ENCODE measurements at regions not wholly inside any gene's neighbourhood (a gene's known extent, or its start where the extent isn't known, plus 50 kb on each side); places are given as distances from the start of the nearest gene placed in this dataset.

DNA sequence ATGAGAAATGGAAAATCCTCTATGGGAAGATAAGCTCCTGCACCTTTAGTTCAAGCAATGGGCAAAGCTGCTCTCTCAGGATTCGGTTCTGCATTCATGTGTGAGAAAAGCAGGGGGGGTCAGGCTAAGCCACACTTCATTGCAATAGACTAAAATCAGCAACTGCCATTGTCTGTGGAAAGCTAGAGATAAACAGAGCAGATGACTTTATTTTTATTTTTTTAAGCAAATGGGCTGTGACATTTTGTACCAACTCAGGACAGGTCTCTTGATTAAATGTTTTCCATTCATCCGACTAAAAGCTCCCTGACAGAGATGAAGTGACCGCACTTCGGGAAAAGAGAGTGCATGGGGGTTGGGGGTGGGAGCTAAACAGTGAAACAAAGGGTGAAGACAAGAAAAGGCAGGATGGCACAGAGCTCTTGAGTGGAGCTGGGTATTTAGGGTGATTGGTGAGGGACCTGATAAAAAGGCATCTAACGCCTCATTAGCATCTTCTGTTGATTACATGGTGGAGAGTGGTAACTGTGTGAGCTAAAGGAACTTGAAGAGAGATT lies 987.4 kb downstream of the TUSC7 start:
- DNase-seq = no peak

DNA sequence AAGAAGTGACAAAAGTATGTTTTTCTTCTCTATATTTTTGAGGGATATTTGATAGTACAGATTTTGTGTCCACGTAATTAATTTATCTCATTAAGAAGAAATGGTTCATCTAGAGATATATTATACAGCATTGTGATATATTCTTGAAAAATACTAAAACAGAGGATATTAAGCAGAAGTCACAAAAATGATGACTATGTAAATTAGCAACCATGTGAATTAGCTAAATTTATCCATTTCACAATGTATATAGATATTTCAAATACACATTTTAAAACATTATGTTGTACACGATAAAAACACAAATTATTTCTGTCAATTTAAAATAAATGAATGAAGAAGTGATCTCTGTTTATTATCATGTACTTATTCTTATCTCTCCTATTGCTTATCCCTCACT lies 989.5 kb downstream of the TUSC7 start:
- DNase-seq = no peak

DNA sequence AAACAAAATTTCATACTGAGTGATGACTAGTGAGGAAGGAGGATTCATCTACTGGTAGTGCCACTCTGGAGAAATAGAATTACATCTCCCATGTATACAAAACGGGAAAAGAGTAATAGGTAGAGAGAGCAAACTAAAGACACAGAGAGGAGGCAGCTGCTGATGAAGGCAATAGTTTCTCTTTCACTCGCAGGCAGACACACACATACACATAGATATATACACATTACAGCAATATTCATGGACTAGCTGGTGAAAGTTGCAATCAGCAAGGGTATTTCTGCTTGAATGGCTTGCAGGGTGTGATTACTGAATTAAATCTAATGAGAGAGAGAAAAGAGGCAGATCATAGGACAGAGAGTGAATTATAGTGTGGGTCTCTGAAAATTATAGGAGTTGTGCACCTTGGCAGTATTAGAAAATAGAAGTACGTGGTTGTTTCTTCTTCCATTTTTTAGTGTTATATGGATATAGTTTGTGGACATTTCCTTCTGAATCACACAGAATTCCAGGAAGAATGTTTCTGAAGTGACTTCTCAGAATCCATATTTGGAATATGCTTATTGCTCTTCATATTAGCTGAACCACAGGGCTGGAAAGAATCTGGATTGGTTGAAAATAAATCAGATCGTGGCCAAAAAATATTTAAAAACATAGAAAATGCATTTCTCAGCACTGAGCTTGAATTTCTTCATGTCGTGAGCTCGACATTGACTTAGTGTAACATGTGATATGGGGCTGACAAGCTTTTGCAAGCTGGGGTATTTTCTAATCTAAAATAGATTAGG lies 991.2 kb downstream of the TUSC7 start:
- DNase-seq = peak; percentile 28

DNA sequence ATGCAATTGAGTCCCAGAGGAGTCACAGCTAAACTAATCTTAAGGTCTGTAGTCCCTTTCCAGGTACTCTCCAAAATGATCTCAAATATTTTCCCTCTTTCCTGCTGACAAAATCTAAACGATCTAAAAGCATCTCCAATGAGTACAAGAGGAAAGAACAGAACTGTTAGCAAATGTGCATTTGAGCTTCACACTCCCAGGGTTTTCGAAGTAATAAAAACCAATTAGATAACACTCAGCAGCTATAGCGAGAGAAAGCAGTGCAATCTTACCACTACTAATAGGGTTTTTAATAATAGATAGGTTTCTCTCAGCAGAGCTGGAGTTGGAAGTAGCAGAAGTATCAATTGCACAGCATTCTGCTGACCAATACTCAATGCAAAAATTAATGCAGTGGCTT lies 995.4 kb downstream of the TUSC7 start:
- DNase-seq = no peak

DNA sequence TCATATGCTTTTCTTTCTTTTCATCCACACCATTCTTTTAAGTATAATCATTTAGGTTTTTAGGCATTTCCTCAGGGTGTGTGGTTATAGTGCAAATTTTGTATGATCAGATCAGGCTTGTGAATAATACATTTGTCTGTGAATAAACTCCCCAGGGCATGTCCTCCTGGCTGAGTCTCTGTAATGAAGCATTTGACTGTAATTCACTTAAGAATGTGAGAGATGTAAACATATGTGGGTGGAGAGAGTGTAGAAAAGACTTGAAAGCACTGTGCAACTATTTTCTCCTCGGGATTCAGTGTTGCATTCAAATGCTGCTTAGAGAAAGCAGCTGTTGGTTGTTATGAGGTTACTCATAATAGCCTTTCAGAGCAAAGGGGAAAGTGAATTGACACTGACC lies 996.5 kb downstream of the TUSC7 start:
- DNase-seq = no peak

DNA sequence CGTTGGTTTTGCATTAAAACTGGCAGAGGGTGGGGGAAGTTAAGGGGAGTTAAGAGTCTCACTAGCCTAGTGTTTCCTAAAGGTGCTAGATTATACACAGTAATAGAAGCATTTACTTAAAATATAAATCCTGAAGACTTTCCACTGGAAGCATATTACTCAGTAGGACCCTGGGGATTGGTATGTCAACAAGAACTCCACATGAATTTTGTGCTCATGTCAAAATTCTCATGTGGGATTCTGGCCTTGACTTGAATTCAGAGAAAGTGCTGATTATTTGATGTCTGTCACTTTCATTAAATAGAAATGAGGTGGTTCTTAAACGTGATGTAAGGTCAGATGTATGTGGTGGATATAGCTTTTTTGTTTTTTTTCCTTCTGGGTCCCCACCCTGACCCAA lies 997.2 kb downstream of the TUSC7 start:
- no peak for DNase-seq

DNA sequence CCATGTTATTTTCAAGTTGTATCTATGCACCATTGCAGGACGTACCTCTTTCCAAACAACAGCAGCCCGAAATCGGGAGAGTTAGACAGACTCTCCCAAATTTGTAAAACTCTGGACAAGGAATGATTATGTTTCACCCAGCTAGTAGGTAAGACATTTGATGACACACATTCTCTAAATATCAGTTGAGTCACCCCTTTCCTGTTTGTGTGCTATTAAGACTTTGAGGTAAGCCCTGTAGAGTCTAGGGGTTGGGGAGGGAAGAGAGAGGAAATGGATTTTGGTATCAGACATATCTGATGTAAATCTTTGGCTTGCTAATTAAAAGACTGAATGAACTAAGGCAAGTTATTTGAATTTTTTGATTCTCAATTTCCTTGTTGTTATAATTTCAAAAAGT lies 999.0 kb downstream of the TUSC7 start:
- no peak for DNase-seq

DNA sequence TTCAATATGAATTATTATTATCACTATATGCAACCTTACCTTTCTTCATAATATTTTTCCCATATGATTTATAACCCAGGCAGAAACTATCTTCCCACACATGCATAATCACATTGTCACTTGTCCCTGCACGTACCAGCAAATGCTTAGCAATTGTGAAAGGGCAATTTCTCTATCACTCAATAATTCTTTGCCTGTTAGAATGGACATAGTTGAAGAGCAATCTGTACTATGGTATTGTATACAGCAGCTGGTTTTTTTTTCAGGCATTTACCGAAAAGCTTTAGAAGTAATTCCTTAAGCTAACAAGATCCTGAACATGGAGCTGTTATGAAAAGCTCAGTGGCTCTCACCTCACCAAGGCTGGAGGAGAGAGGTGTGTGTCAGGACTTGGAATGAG lies 999.5 kb downstream of the TUSC7 start:
- DNase-seq = no peak

DNA sequence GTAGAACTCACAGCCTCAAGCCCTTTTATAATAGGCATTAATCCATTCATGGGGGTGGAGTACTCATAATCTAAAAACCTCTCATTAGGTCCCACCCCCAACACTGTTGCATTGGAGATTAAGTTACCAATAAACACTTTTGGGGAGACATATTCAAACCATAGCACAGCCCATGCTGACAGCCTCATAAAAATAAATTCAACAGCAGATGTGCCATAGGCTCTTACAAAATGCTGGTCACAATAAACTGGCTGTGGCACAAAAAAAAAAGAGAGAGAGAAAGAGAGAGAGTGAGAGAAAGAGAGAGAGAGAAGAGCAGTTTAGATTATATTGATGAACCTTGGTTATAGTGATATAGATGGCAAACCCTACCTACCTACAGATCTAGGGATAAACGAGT lies 1000.9 kb downstream of the TUSC7 start:
- DNase-seq = no peak

DNA sequence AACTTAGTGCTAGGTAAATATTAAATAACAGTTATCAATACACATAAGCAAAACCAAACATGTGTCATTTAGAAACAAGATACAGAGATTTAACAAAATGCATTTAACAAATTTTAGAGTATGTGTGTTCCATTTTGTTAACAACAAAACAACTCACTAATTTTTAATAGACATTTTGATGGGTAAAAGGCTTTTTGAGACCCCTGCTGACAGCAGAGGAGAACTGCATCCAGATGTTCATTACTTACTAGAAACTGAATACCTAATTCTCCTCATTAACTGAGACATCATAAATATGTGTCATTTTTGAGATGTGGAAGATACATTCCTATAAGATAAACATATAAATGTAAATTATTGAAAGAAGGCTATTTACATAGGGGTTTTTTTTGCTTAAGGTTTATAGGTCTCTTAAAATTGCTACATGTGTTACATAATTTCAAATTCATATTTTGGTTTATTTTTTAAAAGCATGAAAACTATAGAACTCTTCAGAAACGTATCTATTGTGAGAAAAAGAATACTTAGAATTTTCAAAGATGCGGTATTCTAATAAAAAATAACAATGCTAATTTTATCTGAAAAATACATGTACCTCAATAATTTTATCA lies 1009.8 kb downstream of the TUSC7 start:
- no peak for DNase-seq

DNA sequence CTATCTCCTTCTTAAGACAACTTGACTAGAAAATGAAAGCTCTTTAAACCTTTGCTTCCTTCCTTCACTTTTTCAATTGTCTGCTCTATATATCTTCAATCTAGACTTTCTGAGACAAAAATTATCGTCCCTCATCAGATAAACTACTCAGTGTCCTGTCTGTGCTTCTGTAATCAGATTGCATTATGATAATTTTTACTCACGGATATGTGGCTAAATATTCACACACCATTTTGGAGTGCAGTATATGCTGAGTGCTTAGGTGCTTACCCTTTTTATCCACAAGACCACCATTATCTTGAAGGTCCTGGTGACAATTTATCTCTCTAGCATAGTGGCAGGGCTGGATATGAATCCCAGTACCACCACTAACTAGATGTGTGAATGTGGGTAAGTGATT lies 1012.3 kb downstream of the TUSC7 start:
- no peak for DNase-seq

DNA sequence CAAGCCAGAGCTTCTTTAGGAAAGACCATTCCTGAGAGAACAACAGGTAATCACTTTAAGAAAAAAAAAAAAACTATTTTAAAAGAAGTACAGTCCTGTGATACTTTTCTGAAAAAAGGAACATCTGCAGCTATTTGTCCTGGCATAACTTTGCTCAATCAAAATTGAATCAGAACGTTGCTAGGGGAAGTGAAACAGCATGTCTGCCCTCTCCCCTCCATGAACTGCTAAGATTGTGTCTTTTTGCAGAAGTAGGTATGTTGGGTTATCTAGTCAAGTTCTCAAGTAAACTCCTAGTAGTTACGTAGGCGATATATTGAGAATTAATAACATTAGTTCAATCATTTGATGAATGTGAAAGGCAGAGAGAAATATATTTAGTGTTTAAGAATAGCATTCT lies 1013.3 kb downstream of the TUSC7 start:
- no peak for DNase-seq

DNA sequence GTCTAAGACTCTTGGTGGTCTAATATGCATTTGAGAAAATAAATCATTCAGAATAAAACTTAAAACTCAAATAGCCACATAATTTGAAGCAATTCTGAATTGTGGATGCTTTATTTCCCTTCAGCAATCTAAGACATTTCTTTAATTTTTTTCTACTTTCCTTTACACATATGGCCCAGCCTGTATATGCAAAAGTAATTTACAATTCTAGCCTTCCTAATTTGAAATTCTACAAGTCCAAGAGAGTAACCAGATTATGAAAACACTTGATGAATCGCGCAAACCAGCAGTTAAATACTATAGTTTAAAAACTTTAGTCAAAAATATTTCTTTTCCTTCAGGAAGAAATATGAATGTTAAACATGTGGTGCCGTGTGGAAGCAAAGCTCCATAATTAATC lies 1014.2 kb downstream of the TUSC7 start:
- no peak for DNase-seq

DNA sequence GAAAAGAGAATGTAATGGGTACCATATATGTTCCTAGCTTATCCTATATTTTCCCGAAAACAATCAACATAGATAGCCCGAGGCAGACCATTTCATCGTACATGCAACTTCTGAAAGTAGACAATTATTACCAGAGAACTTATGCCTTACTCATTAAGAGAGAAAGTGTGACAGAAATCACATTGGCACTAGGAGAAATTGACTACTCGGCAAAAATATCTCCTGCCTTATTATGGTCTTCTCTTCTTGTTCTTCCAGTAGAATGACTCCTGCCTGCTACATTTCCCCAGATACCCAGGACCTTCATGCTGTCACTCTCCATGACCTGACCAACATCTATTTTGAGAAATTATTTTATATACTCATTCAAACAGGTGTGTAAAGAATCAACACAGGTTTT lies 1015.7 kb downstream of the TUSC7 start:
- no peak for DNase-seq

DNA sequence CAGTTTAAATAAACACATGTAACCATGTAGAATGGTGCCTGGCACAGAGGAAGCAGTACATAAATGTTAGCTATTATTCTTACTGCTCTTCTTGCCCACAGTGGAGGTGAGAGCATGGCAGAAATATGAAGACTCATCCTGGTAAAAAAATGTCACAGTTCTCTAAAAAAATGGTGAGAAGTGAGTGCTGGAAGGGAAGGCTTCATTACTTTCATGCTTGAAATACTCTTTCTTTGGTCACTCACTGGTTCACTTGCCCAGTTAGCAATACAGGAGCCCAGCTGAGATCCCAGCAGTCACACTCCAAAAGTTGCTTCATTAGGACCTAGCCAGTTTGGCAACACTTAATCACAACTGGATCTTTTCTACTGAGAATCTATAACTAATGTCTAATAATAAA lies 1017.2 kb downstream of the TUSC7 start:
- DNase-seq = no peak

DNA sequence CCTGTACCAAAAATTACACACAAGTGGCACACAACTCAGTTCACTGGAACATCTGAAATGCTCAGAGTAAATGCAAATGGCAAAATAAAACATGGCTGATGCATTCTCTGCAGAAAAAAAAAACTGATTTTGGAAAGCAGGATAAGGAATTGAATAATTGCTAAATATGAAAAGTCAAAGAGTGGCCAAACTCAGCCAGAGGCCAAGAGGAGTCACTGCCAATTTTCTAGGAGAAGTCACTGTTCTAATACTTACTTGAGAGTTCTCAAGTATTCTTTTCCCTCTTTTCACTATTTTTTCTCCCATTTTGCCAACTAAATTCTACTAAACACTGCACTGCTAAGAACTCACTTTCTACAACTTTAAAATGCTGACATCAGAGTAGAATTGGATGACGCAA lies 1018.6 kb downstream of the TUSC7 start:
- no peak for DNase-seq

DNA sequence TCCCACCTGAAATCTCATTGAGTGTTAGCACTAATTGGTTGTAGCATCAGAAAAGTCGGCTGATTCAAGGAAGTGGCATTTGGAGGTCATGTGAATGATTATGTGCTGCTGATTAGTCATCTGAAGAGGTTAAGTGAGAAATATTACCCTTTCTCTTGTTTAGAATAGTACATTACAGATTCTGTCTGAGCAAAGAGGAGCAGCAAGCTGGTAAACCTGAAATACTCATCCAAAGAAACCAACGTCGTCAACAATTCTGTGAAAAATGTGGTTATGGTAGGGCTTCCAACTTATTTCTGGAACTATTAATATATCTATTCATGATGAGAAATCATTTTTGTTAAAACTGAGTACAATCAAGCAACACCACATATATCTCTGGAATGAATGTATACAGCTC lies 1024.9 kb downstream of the TUSC7 start:
- DNase-seq = no peak

DNA sequence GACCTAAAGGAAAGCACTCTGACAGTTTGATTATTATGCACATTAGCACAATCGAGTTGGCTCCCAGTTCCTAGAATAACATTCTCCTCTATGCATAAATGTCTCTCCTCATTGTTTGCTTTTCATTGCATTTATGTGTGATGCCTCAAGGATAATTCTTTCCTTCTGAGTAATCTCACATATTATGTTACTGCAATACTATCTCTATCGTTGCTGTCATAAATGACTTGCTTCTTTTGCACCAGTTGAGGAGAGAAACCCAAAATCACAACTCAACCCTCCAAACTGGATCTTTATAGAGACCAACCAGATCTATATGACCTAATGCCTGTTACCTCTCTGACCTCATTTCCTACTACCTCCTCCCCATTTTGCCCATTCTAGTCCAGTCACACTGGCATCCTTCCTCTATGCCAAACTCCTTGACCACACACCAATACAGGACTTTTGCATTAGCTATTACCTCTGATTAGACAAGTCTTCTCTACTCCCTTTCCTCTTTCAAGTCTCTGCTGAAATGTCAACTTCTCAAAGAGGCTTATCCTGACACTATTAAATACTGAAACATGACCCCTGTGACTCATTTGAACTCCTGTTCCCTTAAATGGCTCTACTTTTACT lies 1026.0 kb downstream of the TUSC7 start:
- no peak for DNase-seq

DNA sequence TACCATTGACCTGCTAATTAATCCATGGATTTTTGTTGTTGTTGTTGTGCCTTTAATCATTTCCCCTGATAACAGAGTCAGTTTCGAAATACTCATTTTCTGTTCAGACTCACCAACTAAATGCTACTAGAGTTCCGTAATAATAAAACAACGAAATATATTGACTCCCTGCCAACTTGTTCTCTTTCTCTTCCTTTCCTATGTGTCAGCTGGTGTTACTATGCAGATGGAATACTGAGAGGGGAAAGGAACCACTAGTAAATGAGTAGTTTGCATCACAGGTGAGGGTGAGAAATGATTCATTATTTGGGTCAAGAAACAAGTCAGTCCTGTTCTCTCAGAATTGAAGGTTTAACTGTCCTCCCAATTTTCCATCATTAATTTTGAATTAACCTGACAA lies 1027.3 kb downstream of the TUSC7 start:
- DNase-seq = no peak

DNA sequence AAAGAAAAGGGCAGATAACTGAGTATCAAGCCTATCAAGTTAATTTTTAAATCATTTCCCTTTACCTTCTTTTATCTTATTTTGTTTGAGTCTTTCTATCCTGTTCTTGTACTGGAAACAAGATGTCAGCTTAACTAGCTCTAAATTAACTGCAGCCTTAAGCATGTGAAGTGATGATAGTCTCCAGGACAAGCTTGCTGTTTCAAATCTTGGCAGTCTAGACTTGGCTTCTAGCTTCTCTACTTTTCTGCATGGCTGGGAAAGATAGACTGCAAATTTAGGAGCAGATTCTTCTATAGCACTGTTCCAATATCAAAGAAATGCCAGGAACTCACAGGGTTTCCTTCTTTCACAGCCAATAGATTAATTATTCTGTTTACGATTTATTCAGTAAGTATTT lies 1034.4 kb downstream of the TUSC7 start:
- DNase-seq = no peak

DNA sequence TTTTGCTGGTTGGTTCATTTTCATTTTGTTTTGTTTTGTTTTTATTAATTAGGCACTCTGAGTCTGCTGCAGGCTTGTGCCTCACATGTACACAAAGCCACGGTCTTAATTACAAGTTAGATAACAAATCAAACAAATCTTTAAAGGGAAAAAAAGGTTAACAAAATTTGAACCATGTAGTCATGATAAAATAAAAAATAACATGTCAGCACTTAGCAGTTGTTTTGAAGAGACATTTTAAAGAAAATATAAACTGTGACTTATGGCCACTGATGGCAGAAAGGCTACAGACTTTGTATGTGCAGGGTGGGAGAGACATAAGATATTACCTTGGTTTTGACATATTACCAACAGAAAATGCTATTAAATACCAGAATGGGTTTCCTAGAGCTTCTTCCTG lies 1035.4 kb downstream of the TUSC7 start:
- DNase-seq = no peak

DNA sequence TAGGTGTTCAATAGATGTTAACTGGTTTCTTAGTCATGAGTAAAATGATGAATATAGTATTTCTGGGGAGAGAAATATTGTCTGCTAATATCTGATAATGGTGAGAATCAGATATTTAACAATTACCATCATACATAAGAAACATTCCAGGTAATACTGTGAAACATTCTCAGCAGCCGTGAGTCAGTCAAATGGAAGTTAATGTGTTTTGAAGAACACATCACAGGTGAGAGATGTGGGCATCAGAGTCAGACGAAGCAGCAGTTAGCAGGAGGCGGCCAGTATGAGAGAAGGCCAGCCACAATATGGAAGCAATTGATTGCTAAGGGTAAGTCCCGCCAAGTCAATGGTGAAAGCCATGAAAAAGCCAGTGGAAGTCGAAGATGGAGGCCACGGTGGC lies 1035.9 kb downstream of the TUSC7 start:
- DNase-seq = no peak

DNA sequence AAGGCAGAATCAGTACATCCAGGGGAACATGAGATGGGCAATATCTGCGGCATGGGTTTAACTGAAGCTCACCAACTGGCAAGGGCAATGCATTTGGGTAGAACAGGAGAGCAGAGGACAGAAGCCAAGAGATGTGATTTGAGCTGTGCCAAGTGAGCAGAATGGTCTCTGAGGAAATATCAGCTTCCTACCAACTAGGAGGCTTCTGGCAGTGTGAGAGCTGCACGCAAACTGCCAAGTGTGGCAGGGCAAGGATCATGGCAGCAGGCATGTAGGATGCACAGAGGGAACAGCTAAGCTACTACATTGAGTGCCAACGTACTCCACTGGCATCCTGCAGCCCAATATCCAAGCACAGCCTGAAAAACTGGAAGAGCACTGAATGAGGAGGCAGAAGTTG lies 1036.5 kb downstream of the TUSC7 start:
- no peak for DNase-seq

DNA sequence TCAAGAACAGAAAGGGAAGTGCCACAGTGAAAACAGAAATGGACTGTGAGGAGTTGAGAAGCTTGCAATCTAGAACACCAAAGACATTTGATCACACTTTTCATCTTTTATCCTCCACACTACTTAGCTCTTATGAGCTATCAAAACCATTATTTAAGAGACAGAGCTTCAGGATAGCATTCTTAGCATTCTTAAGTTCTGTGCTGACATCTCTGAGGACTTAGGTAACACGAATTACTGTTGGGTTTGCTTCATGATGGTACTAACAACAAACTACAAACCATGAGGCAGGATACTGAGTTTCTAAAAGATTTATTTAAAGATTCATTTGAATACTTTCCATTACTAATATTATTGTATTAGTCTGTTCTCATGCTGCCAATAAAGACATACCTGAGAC lies 1038.6 kb downstream of the TUSC7 start:
- no peak for DNase-seq
